Right atrium auricular region (tissue), 2 donors: ENCODE measurements at regions not wholly inside any gene's neighbourhood (a gene's known extent, or its start where the extent isn't known, plus 50 kb on each side); places are given as distances from the start of the nearest gene placed in this dataset.

ENCODE experiments used
- DNase-seq: peaks from one replicate; pipeline ENCODE4 v3.0.0-alpha.2; 2019; ENCODE audit warnings: low spot score
- H3K27ac ChIP-seq, 2 donors: fragments of 200-600 bp; sonication (generic); 1 replicate in 1 of 2; 2 replicates in 1 of 2; pipeline ENCODE4 v1.5.1; 2016 to 2019
- H3K27me3 ChIP-seq, 2 donors: fragments of 200-600 bp; sonication (generic); one replicate each; pipeline versions ENCODE4 v1.5.1 to v1.6.0; 2017 to 2019
- H3K36me3 ChIP-seq: fragments of 200-600 bp; sonication (generic); one replicate; pipeline ENCODE4 v1.5.1; 2016
- H3K4me1 ChIP-seq, 2 donors: fragments of 200-600 bp; sonication (generic); one replicate each; pipeline versions ENCODE4 v1.5.1 to v1.6.0; 2017 to 2019
- H3K4me3 ChIP-seq, 2 donors: fragments of 200-600 bp; sonication (generic); 1 replicate in 1 of 2; 2 replicates in 1 of 2; pipeline ENCODE4 v1.5.1; 2017 to 2019; ENCODE audit warnings: mild to moderate bottlenecking in 1 of 2, moderate library complexity in 1 of 2
- H3K9me3 ChIP-seq, 2 donors: fragments of 200-600 bp; sonication (generic); one replicate each; pipeline ENCODE4 v1.5.1; 2019
- CTCF ChIP-seq, 2 donors: fragments of 200-600 bp; sonication (generic); IDR thresholded peaks; one replicate each; pipeline ENCODE4 v1.5.1; 2019; ENCODE audit warnings: antibody characterized with exemption in 2 of 2

- Histone ChIP-seq H3K4me3 (no peak overlapping the region), H3K36me3 (no peaks in the 10 kb centered on the region), H3K4me1 (no peaks in the 10 kb centered on the region), H3K9me3 (no peaks in the 10 kb centered on the region), H3K27me3 (no peaks in the 10 kb centered on the region), H3K27ac (no peak overlapping the region)
- no peak for DNase-seq
- no peak for TF ChIP-seq CTCF (IDR thresholded peaks at IDR 0.05)
These were observed 50.5 kb upstream of the DLX2 start for GRCh38 chr2:172153156-172153555.

GRCh38 chr2:172153757-172154156 lies 51.1 kb upstream of the DLX2 start:
- TF ChIP-seq CTCF (IDR thresholded peaks at IDR 0.05): no peak
- Histone ChIP-seq H3K9me3 (no peaks in the 10 kb centered on the region), H3K4me1 (no peaks in the 10 kb centered on the region), H3K27me3 (no peaks in the 10 kb centered on the region), H3K4me3 (no peak overlapping the region), H3K36me3 (no peaks in the 10 kb centered on the region), H3K27ac (no peak overlapping the region)
- no peak for DNase-seq

- no peak overlapping the region for H3K4me3 ChIP-seq
- H3K9me3 ChIP-seq: peaks cover 0 to 7% of the 10 kb centered on the region in 2 donors
- no peak for TF ChIP-seq CTCF (IDR thresholded peaks at IDR 0.05)
- H3K36me3 ChIP-seq: no peaks in the 10 kb centered on the region
- DNase-seq: no peak
- no peaks in the 10 kb centered on the region for H3K27me3 ChIP-seq
- no peaks in the 10 kb centered on the region for H3K4me1 ChIP-seq
- no peak overlapping the region for H3K27ac ChIP-seq
These were observed 53.1 kb upstream of the DLX2 start for GRCh38 chr2:172155752-172156151.

- Histone ChIP-seq H3K4me1 (no peaks in the 10 kb centered on the region), H3K36me3 (no peaks in the 10 kb centered on the region), H3K27me3 (no peaks in the 10 kb centered on the region), H3K27ac (no peak overlapping the region), H3K4me3 (no peak overlapping the region), H3K9me3 (peaks cover 0 to 16% of the 10 kb centered on the region in 2 donors)
- TF ChIP-seq CTCF (IDR thresholded peaks at IDR 0.05): no peak
- DNase-seq: no peak
These were observed 58.1 kb upstream of the DLX2 start for GRCh38 chr2:172160839-172161238.

GRCh38 chr2:172162225-172162733 lies 59.6 kb upstream of the DLX2 start:
- Histone ChIP-seq H3K4me1 (no peaks in the 10 kb centered on the region), H3K36me3 (no peaks in the 10 kb centered on the region), H3K9me3 (peaks cover 0 to 16% of the 10 kb centered on the region in 2 donors), H3K4me3 (no peak overlapping the region), H3K27me3 (no peaks in the 10 kb centered on the region), H3K27ac (no peak overlapping the region)
- TF ChIP-seq CTCF (IDR thresholded peaks at IDR 0.05): no peak
- DNase-seq: no peak

- Histone ChIP-seq H3K27me3 (no peaks in the 10 kb centered on the region), H3K4me3 (no peak overlapping the region), H3K9me3 (peaks cover 0 to 16% of the 10 kb centered on the region in 2 donors), H3K27ac (no peak overlapping the region), H3K36me3 (no peaks in the 10 kb centered on the region), H3K4me1 (no peaks in the 10 kb centered on the region)
- no peak for TF ChIP-seq CTCF (IDR thresholded peaks at IDR 0.05)
- DNase-seq: no peak
These were observed 60.1 kb upstream of the DLX2 start for GRCh38 chr2:172162739-172163336.
